ENCODE measurements at regions not wholly inside any gene's neighbourhood (a gene's known extent, or its start where the extent isn't known, plus 50 kb on each side); places are given as distances from the start of the nearest gene placed in this dataset.
"Not testable (repeated sequence)": the region's sequence is repeated elsewhere in the genome, so short reads cannot be mapped to it uniquely, and the experiment has no call there.

GRCh38 chr7:79615871-79616640 lies 162.6 kb upstream of the MAGI2 start:
- Histone ChIP-seq H4K20me1 (no peaks in the 10 kb centered on the region), H3K4me3 (no peak overlapping the region), H3K27ac (no peak overlapping the region), H3K9ac (no peak overlapping the region), H3K36me3 (no peaks in the 10 kb centered on the region), H3K9me3 (replicated peaks in 1 of 11) (peaks cover 5 to 12% (median 9%) of the 10 kb centered on the region in 11 experiments; a peak in 17 of 22 replicates), H3K27me3 (no peaks in the 10 kb centered on the region), H3K4me1 (peaks cover 0 to 6% (median 0%) of the 10 kb centered on the region in 10 experiments; a peak in 1 of 20 replicates), H3K4me2 (no peak overlapping the region)
- no peak for TF ChIP-seq Cebpa-rat (IDR thresholded peaks at IDR 0.05)

- Histone ChIP-seq H4K20me1 (no peaks in the 10 kb centered on the region), H3K4me1 (peaks cover 0 to 6% (median 0%) of the 10 kb centered on the region in 10 experiments; a peak in 1 of 20 replicates), H3K36me3 (no peaks in the 10 kb centered on the region), H3K9me3 (replicated peaks in 1 of 11) (peaks cover 5 to 12% (median 9%) of the 10 kb centered on the region in 11 experiments; a peak in 17 of 22 replicates), H3K4me2 (no peak overlapping the region), H3K27ac (no peak overlapping the region), H3K4me3 (no peak overlapping the region), H3K9ac (no peak overlapping the region), H3K27me3 (no peaks in the 10 kb centered on the region)
- no peak for TF ChIP-seq Cebpa-rat (IDR thresholded peaks at IDR 0.05)
These were observed 162.0 kb upstream of the MAGI2 start for GRCh38 chr7:79615466-79615865.

DNA sequence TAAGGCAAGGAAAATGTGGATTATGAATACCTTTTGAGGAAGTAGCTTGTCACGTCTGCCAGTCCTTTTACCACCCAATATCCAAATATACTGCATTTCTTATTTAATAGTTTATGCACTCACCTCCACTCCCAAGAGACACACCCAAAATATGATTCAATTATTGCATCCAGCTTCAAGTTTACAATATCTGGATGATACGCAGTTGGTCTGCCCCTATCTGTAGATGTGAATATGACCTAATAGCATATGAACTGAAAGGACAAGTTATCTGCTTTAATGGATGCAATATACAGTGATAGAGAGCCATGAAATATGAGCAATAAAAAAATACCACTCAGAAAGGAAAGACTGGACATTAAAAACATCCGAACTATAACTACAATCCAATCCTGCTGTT lies 159.4 kb upstream of the MAGI2 start:
- no peaks in the 10 kb centered on the region for H3K36me3 ChIP-seq
- no peaks in the 10 kb centered on the region for H3K27me3 ChIP-seq
- H3K4me3 ChIP-seq = no peak overlapping the region
- TF ChIP-seq Cebpa-rat (IDR thresholded peaks at IDR 0.05) = no peak
- peaks cover 5 to 12% (median 9%) of the 10 kb centered on the region in 11 experiments; a peak in 17 of 22 replicates for H3K9me3 ChIP-seq (replicated peaks in 1 of 11)
- H3K9ac ChIP-seq = no peak overlapping the region
- no peaks in the 10 kb centered on the region for H3K4me1 ChIP-seq
- H4K20me1 ChIP-seq = no peaks in the 10 kb centered on the region
- H3K27ac ChIP-seq = no peak overlapping the region
- H3K4me2 ChIP-seq = no peak overlapping the region

GRCh38 chr7:79612022-79612421 lies 158.6 kb upstream of the MAGI2 start:
- no peak overlapping the region for H3K27ac ChIP-seq
- no peak overlapping the region for H3K4me3 ChIP-seq
- no peak for TF ChIP-seq Cebpa-rat (IDR thresholded peaks at IDR 0.05)
- no peaks in the 10 kb centered on the region for H3K36me3 ChIP-seq
- H3K4me2 ChIP-seq = no peak overlapping the region
- H4K20me1 ChIP-seq = no peaks in the 10 kb centered on the region
- H3K9ac ChIP-seq = no peak overlapping the region
- peaks cover 5 to 12% (median 9%) of the 10 kb centered on the region in 11 experiments; a peak in 17 of 22 replicates for H3K9me3 ChIP-seq (replicated peaks in 1 of 11)
- H3K4me1 ChIP-seq = no peaks in the 10 kb centered on the region
- H3K27me3 ChIP-seq = no peaks in the 10 kb centered on the region

DNA sequence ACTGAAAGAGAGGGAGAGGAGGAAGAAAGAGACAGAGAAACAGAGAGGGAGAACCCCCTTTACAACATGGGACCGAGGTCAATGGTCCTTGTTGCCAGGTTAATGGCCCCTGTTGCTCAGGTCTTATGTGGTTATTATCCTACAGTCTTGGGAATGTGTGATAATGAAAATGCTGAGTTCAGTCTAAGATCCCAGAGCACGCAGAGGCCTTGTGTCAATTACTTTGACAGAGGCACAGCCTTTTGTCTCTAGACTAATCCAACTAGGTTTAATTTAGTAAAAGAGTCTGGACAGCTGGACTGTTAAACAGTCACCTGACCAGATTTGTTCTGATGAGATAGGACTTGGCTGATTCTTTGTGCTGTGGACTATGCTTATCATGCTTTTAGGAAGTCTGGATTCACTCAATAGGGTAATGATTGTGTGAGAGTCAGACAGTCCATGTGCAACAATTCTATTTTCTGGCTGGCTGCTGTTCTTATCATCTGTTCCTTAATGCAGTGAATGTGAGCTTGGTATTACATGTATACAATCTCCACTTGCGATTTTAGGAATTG lies 157.4 kb upstream of the MAGI2 start:
- Histone ChIP-seq H3K36me3 (no peaks in the 10 kb centered on the region), H4K20me1 (no peaks in the 10 kb centered on the region), H3K9me3 (replicated peaks in 1 of 11) (peaks cover 0 to under 1% (median 0%) of the 10 kb centered on the region in 11 experiments; a peak in 5 of 22 replicates), H3K27ac (no peak overlapping the region), H3K4me3 (no peak overlapping the region), H3K27me3 (no peaks in the 10 kb centered on the region), H3K9ac (no peak overlapping the region), H3K4me1 (no peaks in the 10 kb centered on the region), H3K4me2 (no peak overlapping the region)
- no peak for TF ChIP-seq Cebpa-rat (IDR thresholded peaks at IDR 0.05)

GRCh38 chr7:79610313-79610712 lies 156.8 kb upstream of the MAGI2 start:
- Histone ChIP-seq H3K4me2 (no peak overlapping the region), H3K27me3 (no peaks in the 10 kb centered on the region), H3K36me3 (no peaks in the 10 kb centered on the region)

GRCh38 chr7:79608005-79608404 lies 154.5 kb upstream of the MAGI2 start:
- H4K20me1 ChIP-seq = no peaks in the 10 kb centered on the region
- H3K4me3 ChIP-seq = no peak overlapping the region
- no peaks in the 10 kb centered on the region for H3K27me3 ChIP-seq
- H3K4me1 ChIP-seq = no peaks in the 10 kb centered on the region
- no peaks in the 10 kb centered on the region for H3K9me3 ChIP-seq (replicated peaks in 1 of 11)
- no peak for TF ChIP-seq Cebpa-rat (IDR thresholded peaks at IDR 0.05)
- no peak overlapping the region for H3K9ac ChIP-seq
- H3K27ac ChIP-seq = no peak overlapping the region
- H3K4me2 ChIP-seq = no peak overlapping the region
- H3K36me3 ChIP-seq = no peaks in the 10 kb centered on the region

More at GRCh38 chr7:79610313-79610712, 156.8 kb upstream of the MAGI2 start:
- Histone ChIP-seq H3K9ac (no peak overlapping the region), H3K27ac (no peak overlapping the region), H3K4me3 (no peak overlapping the region), H4K20me1 (no peaks in the 10 kb centered on the region), H3K4me1 (no peaks in the 10 kb centered on the region), H3K9me3 (replicated peaks in 1 of 11) (no peaks in the 10 kb centered on the region)
- no peak for TF ChIP-seq Cebpa-rat (IDR thresholded peaks at IDR 0.05)

DNA sequence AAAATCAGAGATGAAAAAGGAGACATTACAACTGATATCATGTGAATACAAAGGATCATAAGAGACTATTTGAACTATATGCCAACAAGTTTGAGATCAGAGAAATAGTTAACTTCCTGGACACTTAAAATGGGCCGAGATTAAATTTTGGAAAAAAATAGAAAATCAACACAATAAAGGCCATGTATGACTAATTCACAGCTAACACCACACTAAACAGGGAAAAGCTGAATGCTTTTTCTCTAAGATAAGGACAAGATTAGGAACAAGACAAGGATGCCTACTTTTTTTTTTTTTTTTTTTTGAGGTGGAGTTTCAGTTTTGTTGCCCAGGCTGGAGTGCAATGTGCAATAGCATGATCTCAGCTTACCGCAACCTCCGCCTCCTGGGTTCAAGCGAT lies 151.4 kb upstream of the MAGI2 start:
- Histone ChIP-seq H3K36me3 (no peaks in the 10 kb centered on the region), H3K27ac (no peak overlapping the region), H3K9me3 (replicated peaks in 1 of 11) (no peaks in the 10 kb centered on the region), H3K4me3 (no peak overlapping the region), H3K4me1 (no peaks in the 10 kb centered on the region), H3K27me3 (no peaks in the 10 kb centered on the region), H3K9ac (no peak overlapping the region), H4K20me1 (no peaks in the 10 kb centered on the region), H3K4me2 (no peak overlapping the region)
- TF ChIP-seq Cebpa-rat (IDR thresholded peaks at IDR 0.05) = no peak

DNA sequence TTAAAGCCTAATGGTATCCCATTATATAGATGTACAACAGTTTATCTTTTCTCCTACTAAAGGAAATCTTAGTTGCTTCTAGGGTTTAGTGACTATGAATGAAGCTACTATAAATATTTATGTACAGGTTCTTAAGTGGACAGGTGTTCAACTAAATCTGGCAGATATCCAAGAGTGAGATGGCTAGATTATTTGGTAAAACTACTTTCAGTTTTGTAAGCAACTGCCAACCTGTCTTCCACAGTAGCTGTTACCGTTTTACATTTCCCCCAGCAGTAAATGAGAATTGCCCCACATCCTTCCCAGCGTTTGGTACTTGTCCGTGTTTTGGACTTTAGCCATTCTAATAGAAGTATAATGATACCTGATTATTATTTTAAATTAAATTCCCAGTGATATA lies 144.9 kb upstream of the MAGI2 start:
- Histone ChIP-seq H3K4me2 (no peak overlapping the region), H3K4me1 (no peaks in the 10 kb centered on the region), H3K27ac (no peak overlapping the region), H4K20me1 (no peaks in the 10 kb centered on the region), H3K36me3 (no peaks in the 10 kb centered on the region), H3K4me3 (no peak overlapping the region), H3K9me3 (replicated peaks in 1 of 11) (no peaks in the 10 kb centered on the region), H3K27me3 (no peaks in the 10 kb centered on the region), H3K9ac (no peak overlapping the region)
- TF ChIP-seq Cebpa-rat (IDR thresholded peaks at IDR 0.05) = no peak

DNA sequence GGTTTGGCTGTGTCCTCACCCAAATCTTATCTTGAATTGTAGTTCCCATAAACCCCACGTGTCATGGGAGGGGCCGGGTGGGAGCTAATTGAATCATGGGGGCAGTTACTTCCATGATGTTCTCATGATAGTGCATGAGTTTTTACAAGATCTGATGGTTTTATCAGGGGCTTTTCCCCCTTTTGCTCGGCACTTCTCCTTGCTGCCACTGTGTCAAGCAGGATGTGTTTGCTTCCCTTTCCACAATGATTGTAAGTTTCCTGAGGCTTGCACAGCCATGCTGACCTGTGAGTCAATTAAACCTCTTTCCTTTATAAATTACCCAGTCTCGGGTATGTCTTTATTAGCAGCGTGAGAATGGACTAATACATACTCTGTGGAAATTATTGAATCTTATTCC lies 141.2 kb upstream of the MAGI2 start:
- H3K4me3 ChIP-seq; H3K4me2 ChIP-seq; H3K36me3 ChIP-seq; H3K9me3 ChIP-seq (replicated peaks in 1 of 11); H3K27ac ChIP-seq; H3K4me1 ChIP-seq; H3K27me3 ChIP-seq; H4K20me1 ChIP-seq; H3K9ac ChIP-seq: not testable (repeated sequence)
